Activated CD4-positive, alpha-beta memory T cell treated with anti-CD3 and anti-CD28 coated beads, Interleukin-2, amount 10 ng/mL, durations not matched to agents 7 days and 5 days (primary cell): ENCODE measurements at regions not wholly inside any gene's neighbourhood (a gene's known extent, or its start where the extent isn't known, plus 50 kb on each side); places are given as distances from the start of the nearest gene placed in this dataset.

Experiments used
- CTCF ChIA-PET: fragments of 350-600 bp; sonication (Branson Sonifier 250); formaldehyde crosslinking; loops from one replicate; lab custom pipeline; 2021; ENCODE audit warnings: antibody characterized with exemption, inconsistent platforms; lab: Charles Lee
- POLR2A ChIA-PET: fragments of 350-600 bp; sonication (Branson Sonifier 250); formaldehyde crosslinking; loops from one replicate; lab custom pipeline; 2021; ENCODE audit warnings: antibody characterized with exemption; lab: Charles Lee
- DNase-seq: peaks from one replicate; pipeline ENCODE4 v3.0.0-alpha.2; 2020
- H3K27ac Mint-ChIP-seq: one replicate; pipeline ENCODE4 v1.8.0; 2021; ENCODE audit warnings: mild to moderate bottlenecking, mixed read lengths
- H3K27me3 Mint-ChIP-seq: one replicate; pipeline ENCODE4 v1.8.0; 2021; ENCODE audit warnings: mixed read lengths
- H3K36me3 Mint-ChIP-seq: one replicate; pipeline ENCODE4 v1.8.0; 2021; ENCODE audit warnings: low read depth, mixed read lengths
- H3K4me1 Mint-ChIP-seq: one replicate; pipeline ENCODE4 v1.8.0; 2021; ENCODE audit warnings: mixed read lengths
- H3K4me3 Mint-ChIP-seq: one replicate; pipeline ENCODE4 v1.8.0; 2021; ENCODE audit warnings: mild to moderate bottlenecking, mixed read lengths
- H3K9me3 Mint-ChIP-seq: one replicate; pipeline ENCODE4 v1.8.0; 2021; ENCODE audit warnings: mixed read lengths

- Mint-ChIP-seq H3K4me1 (no peaks in the 10 kb centered on the region), H3K4me3 (no peak overlapping the region), H3K9me3 (no peaks in the 10 kb centered on the region), H3K27ac (no peak overlapping the region), H3K36me3 (no peaks in the 10 kb centered on the region), H3K27me3 (peaks cover 3% of the 10 kb centered on the region)
- ChIA-PET CTCF (no interaction called here), POLR2A (no interaction called here)
- DNase-seq, result no peak
These were observed 68.2 kb upstream of the MC2R start for GRCh38 chr18:13983506-13983905.

- Mint-ChIP-seq H3K27ac (no peak overlapping the region), H3K36me3 (no peaks in the 10 kb centered on the region), H3K4me3 (no peak overlapping the region), H3K27me3 (no peaks in the 10 kb centered on the region), H3K4me1 (no peaks in the 10 kb centered on the region), H3K9me3 (no peaks in the 10 kb centered on the region)
- DNase-seq, result no peak
- ChIA-PET CTCF (interaction anchor here (1.1 kb wide), 1 partner anchor 158 kb away, joined by 3 read pairs; the partner anchor contains the start of gene MC5R), POLR2A (no interaction called here)
These were observed 66.8 kb upstream of the MC2R start for GRCh38 chr18:13982126-13982525.

GRCh38 chr18:13973061-13973575 is 57.8 kb upstream of the MC2R start:
- DNase-seq, result no peak
- CTCF ChIA-PET, result no interaction called here
- Mint-ChIP-seq H3K27me3 (peaks cover 1% of the 10 kb centered on the region), H3K9me3 (no peaks in the 10 kb centered on the region), H3K27ac (no peak overlapping the region), H3K36me3 (no peaks in the 10 kb centered on the region), H3K4me3 (no peak overlapping the region), H3K4me1 (no peaks in the 10 kb centered on the region)
- POLR2A ChIA-PET, result no interaction called here
